HG03354 (cell line): ENCODE measurements at regions not wholly inside any gene's neighbourhood (a gene's known extent, or its start where the extent isn't known, plus 50 kb on each side); places are given as distances from the start of the nearest gene placed in this dataset.
"Not testable (repeated sequence)": the region's sequence is repeated elsewhere in the genome, so short reads cannot be mapped to it uniquely, and the experiment has no call there.

Experiments used
- ATAC-seq: cut with Tn5 transposase; IDR thresholded peaks from one replicate; pipeline ENCODE4 v1.9.1; 2021; ENCODE audit warnings: mild to moderate bottlenecking; ENCODE audit not compliant: unreplicated experiment, poor library complexity, severe bottlenecking

- no peak for ATAC-seq
Observed at GRCh38 chr15:35288580-35288979, 203.5 kb upstream of the NANOGP8 start.

DNA sequence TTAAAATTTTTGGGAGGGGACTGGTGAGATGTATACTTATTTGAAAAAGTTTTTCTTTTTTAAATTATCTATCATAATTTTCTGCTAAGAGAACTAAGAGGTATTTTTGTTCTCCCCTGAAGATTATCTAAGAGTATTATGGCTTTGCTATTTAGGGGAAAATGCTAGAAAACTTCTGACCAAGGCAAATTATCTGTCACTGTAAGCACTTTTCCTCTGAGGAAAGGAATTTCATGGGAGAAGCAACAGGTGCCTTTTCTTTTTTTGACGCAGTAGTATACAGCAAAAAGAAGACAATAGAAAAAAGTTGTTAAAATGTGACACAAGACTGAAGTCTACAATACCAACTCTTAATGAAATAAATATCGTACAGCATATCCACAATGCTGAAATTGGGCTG, 201.6 kb upstream of the NANOGP8 start:
- no peak for ATAC-seq

- no peak for ATAC-seq
Observed at GRCh38 chr15:35282965-35283496, 197.9 kb upstream of the NANOGP8 start.

DNA sequence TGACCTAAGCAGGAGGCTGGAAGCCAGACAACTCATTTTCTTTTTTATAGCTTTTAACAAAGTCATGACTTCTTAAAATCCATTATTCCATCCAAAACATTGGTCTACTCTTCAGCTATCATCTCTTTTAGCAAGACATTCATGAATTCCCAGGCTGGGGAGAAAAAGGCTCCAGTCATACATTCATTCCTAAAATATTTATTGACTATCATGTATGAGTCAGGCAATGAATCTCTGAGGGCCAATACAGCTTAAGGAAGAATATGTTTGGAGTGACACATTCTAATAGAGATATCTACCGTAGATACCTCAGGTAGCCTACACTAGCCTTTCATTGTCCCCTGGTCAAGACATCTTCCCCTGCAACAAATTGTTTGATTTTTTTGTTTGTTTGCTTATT, 196.4 kb upstream of the NANOGP8 start:
- no peak for ATAC-seq

DNA sequence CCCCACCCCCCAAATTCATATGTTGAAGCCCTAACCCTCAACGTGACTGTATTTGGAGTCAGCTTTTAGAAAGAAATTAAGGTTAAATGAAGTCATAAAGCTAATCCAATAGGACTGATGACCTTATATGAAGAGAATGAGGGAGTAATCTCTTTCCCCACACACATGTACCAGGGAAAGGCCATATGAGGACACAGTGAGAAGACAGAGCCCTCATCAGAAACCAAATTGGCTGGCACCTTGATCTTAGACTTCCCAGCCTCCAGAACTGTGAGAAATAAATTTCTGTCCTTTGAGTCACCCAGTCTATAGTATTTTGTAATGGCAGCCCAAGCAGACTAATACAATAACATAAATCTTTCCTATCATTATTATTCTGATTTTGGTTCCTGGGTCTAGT, 194.7 kb upstream of the NANOGP8 start:
- ATAC-seq: no peak

- ATAC-seq: no peak
Observed at GRCh38 chr15:35271371-35272043, 186.4 kb upstream of the NANOGP8 start.

GRCh38 chr15:35260941-35261340, 175.8 kb upstream of the NANOGP8 start:
- no peak for ATAC-seq

DNA sequence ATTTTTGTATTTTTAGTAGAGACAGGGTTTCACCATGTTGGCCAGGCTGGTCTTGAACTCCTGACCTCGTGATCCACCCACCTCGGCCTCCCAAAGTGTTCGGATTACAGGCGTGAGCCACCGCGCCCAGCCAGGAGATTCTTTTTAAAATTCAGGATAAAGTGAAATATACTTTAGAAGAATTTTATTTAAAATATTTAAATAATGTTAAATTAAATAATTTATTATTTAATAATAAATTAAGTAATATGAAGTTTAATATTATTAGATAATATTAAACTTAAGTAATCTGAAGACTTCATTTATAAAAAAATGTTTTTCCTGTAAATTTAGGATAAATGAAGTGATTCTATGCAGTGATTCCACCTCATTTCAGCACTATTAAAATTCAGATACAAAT, 175.2 kb upstream of the NANOGP8 start:
- ATAC-seq: not testable (repeated sequence)

DNA sequence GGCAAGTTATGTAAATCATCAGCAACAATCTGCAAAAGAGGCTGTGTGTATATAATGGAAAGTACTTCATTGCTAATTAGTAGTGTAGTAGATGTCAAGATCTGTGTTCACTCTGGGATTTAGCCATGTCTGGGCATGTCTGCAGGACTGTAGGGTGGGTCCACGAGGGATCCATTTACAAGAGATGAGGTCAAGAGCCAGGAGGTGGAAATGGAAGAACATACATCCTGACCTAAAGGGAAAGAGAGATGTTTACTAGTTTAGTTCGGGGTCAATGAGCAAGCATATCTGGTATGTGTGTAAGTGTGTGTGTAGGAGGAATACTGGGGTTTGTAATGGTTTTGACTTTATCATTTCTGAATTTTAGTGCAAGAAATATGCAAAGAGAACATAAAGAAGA, 171.5 kb upstream of the NANOGP8 start:
- no peak for ATAC-seq

DNA sequence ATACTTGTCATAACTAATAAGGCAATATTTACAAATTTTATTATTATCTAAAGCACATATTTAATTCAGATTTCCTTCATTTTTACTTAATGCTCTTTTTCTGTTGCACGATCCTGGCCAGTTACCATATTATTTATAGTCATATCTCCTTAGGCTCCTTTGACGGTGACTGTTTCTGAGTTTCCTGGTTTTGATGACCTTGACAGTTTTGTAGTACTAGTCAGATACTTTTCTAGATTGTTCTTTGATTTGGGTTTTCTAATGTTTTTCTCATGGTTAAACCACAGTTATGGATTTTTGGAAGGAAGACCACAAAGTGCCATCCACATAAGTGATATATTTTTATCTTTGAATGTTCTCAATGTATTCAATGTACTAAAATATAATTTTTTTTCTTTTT, 171.0 kb upstream of the NANOGP8 start:
- no peak for ATAC-seq

- not testable (repeated sequence) for ATAC-seq
Observed at GRCh38 chr15:35254908-35255307, 169.8 kb upstream of the NANOGP8 start.

DNA sequence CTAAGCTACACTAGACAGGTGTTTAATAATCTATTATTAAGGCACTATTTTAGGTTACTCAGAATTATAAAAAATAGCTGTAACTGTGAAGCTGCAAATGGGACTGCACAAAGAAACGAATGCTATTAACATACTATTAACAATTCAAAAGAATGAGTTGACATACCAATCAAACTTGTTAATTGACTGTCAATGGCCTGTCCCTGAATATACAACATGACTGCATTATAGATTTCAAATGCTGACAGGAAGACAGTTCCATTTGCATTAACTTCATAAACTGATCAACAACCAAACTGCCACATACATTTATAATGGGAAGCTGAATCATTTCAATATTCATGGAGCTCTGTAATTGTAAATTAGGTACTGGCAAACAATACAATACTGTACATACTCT, 169.0 kb upstream of the NANOGP8 start:
- no peak for ATAC-seq

GRCh38 chr15:35252351-35252865, 167.3 kb upstream of the NANOGP8 start:
- ATAC-seq: no peak

GRCh38 chr15:35247150-35247549, 162.1 kb upstream of the NANOGP8 start:
- no peak for ATAC-seq

GRCh38 chr15:35246451-35246850, 161.4 kb upstream of the NANOGP8 start:
- no peak for ATAC-seq

- not testable (repeated sequence) for ATAC-seq
Observed at GRCh38 chr15:35245681-35246080, 160.6 kb upstream of the NANOGP8 start.

GRCh38 chr15:35244227-35244626, 159.1 kb upstream of the NANOGP8 start:
- no peak for ATAC-seq

GRCh38 chr15:35243758-35244157, 158.7 kb upstream of the NANOGP8 start:
- ATAC-seq: no peak

DNA sequence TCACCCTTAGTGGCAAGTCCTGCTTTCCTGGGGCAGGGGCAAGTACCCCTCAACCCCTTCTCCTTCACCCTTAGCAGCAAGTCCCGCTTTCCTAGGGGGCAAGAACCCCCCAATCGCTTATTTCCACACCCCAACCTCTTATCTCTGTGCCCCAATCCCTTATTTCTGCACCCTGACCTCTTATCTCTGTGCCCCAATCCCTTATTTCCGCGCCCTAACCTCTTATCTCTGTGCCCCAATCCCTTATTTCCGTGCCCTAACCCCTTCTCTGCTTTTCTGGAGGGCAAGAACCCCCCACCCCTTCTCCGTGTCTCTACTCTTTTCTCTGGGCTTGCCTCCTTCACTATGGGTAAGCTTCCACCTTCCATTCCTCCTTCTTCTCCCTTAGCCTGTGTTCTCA, 154.6 kb upstream of the NANOGP8 start:
- ATAC-seq: not testable (repeated sequence)

DNA sequence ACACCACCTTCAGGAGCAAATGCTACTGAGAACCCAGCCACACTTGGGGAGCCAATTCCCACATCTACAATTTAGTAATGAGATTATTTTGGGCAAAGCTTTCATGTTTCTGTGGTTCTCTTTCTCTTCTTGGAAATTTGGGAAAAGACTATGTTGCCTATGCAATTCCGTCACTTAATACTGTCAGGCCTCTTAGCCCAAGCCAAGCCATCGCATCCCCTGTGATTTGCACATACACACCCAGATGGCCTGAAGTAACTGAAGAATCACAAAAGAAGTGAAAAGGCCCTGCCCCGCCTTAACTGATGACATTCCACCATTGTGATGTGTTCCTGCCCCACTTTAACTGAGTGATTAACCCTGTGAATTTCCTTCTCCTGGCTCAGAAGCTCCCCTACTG, 153.4 kb upstream of the NANOGP8 start:
- not testable (repeated sequence) for ATAC-seq

GRCh38 chr15:35229085-35229484, 144.0 kb upstream of the NANOGP8 start:
- ATAC-seq: no peak

- no peak for ATAC-seq
Observed at GRCh38 chr15:35218215-35218614, 133.1 kb upstream of the NANOGP8 start.
